HepG2 (cell line): ENCODE measurements at regions not wholly inside any gene's neighbourhood (a gene's known extent, or its start where the extent isn't known, plus 50 kb on each side); places are given as distances from the start of the nearest gene placed in this dataset.

Experiments used
- ATAC-seq: fragments of 200-7000 bp; cut with Tn5 transposase; 3 replicates; pipeline ENCODE4 v1.9.1; 2020; ENCODE audit warnings: mild to moderate bottlenecking, moderate library complexity
- BruUV-seq: library from RNA; stranded (reverse); fragments of 400-500 nt; replicated peaks from 2 replicates; lab custom pipeline; 2021; lab: Mats Ljungman, UMichigan
- CTCF ChIA-PET: fragments of 300-600 bp; formaldehyde crosslinking; extraction: SDS; loops from one replicate; lab custom pipeline; 2021; ENCODE audit warnings: low total read pairs, inconsistent platforms, low intra/inter-chr PET ratio; lab: Yijun Ruan, JAX
- POLR2A ChIA-PET: fragments of 350-600 bp; sonication (Branson Sonifier 250); formaldehyde crosslinking; loops from one replicate; lab custom pipeline; 2020; ENCODE audit warnings: antibody characterized with exemption, inconsistent platforms; lab: Yijun Ruan, JAX
- DNase-seq: peaks from one replicate; pipeline ENCODE4 v3.0.0-alpha.2; 2015; ENCODE audit warnings: low spot score
- FAIRE-seq: peaks from 3 replicates; lab custom pipeline; 2011; peaks lifted over from hg19 to GRCh38; lab: Jason Lieb, UNC
- H2AFZ ChIP-seq: one replicate; pipeline ENCODE4 v1.6.1; 2011; ENCODE audit warnings: low read length, inconsistent platforms
- H3K27ac ChIP-seq: fragments of 300-600 bp; 3 replicates; pipeline ENCODE4 v1.8.0; 2011; ENCODE audit warnings: mixed run types, mild to moderate bottlenecking, mixed read lengths, low read length, inconsistent platforms; ENCODE audit not compliant: insufficient read depth; ENCODE audit errors: extremely low read length
- H3K27me3 ChIP-seq, 2 experiments: fragments of 200-600 bp in 1 of 2; 2 replicates in 1 of 2; 3 replicates in 1 of 2; pipeline versions ENCODE4 v1.6.0 to v1.8.0; 2011; ENCODE audit warnings: low read length in 2 of 2, mild to moderate bottlenecking in 2 of 2, moderate library complexity in 2 of 2, inconsistent platforms in 1 of 2; ENCODE audit not compliant: insufficient read depth in 2 of 2, control insufficient read depth in 1 of 2
- H3K36me3 ChIP-seq, 2 experiments: fragments of 200-600 bp in 1 of 2; replicated peaks in 1 of 2; 2 replicates in 1 of 2; 3 replicates in 1 of 2; pipeline versions ENCODE4 v1.5.1 to v1.8.0; 2011; ENCODE audit warnings: low read length in 2 of 2, inconsistent platforms in 1 of 2; ENCODE audit not compliant: insufficient read depth in 2 of 2, control insufficient read depth in 1 of 2
- H3K4me1 ChIP-seq: 2 replicates; pipeline ENCODE4 v1.5.1; 2012; ENCODE audit warnings: low read length, inconsistent platforms; ENCODE audit not compliant: insufficient read depth
- H3K4me2 ChIP-seq: 2 replicates; pipeline ENCODE4 v1.6.0; 2011; ENCODE audit warnings: low read depth, low read length, inconsistent platforms
- H3K4me3 ChIP-seq, 3 experiments: fragments of 200-600 bp in 1 of 3; sonication (generic), shearing (Covaris generic) in 1 of 3; replicated peaks in 1 of 3; 2 replicates each; pipeline ENCODE4 v1.5.1; 2011 to 2016; ENCODE audit warnings: low read length in 3 of 3, inconsistent platforms in 2 of 3, low read depth in 2 of 3, mild to moderate bottlenecking in 2 of 3, control low read depth in 1 of 3, mixed read lengths in 1 of 3; ENCODE audit not compliant: insufficient read depth in 1 of 3
- H3K79me2 ChIP-seq: one replicate; pipeline ENCODE4 v1.6.1; 2011; ENCODE audit warnings: low read length, inconsistent platforms; ENCODE audit not compliant: insufficient read depth
- H3K9ac ChIP-seq: 2 replicates; pipeline ENCODE4 v1.6.0; 2011; ENCODE audit warnings: mild to moderate bottlenecking, low read depth, low read length, inconsistent platforms; ENCODE audit not compliant: insufficient read depth
- H3K9me3 ChIP-seq: 2 replicates; pipeline ENCODE4 v1.5.1; 2012; ENCODE audit warnings: mild to moderate bottlenecking, low read length
- H4K20me1 ChIP-seq: 2 replicates; pipeline ENCODE4 v1.6.0; 2011; ENCODE audit warnings: inconsistent platforms, mild to moderate bottlenecking, low read length, moderate library complexity; ENCODE audit not compliant: insufficient read depth
- CENPX ChIP-seq: sonication (generic); formaldehyde crosslinking; IDR thresholded peaks from 2 replicates; pipeline ENCODE4 v1.9.0; 2021; ENCODE audit warnings: mild to moderate bottlenecking, missing genetic modification reagents, moderate library complexity
- HES4 ChIP-seq: sonication (generic); formaldehyde crosslinking; IDR thresholded peaks from 2 replicates; pipeline ENCODE4 v1.9.0; 2021; ENCODE audit warnings: mild to moderate bottlenecking, missing genetic modification reagents, borderline replicate concordance
- HOXA9 ChIP-seq: sonication (generic); formaldehyde crosslinking; IDR thresholded peaks from 2 replicates; pipeline ENCODE4 v1.8.1; 2022; ENCODE audit warnings: missing genetic modification reagents, mild to moderate bottlenecking, moderate library complexity, borderline replicate concordance
- KLF16 ChIP-seq, 2 experiments: sonication (generic) in 1 of 2; formaldehyde crosslinking in 1 of 2; IDR thresholded peaks; 2 replicates each; pipeline versions ENCODE4 v1.6.1 to v1.8.0; 2016 to 2023; ENCODE audit warnings: missing genetic modification reagents in 2 of 2, missing compliant biosample characterization in 1 of 2
- MIER3 ChIP-seq: IDR thresholded peaks from 2 replicates; pipeline ENCODE4 v1.6.1; 2016; ENCODE audit warnings: missing compliant biosample characterization, borderline replicate concordance
- MYNN ChIP-seq: sonication (generic); formaldehyde crosslinking; IDR thresholded peaks from 2 replicates; pipeline ENCODE4 v1.4.0; 2020; ENCODE audit warnings: mild to moderate bottlenecking, low read depth, missing genetic modification reagents
- PPARG ChIP-seq: conservative IDR thresholded peaks from 2 replicates; pipeline ENCODE4 v1.6.1; 2016; ENCODE audit warnings: missing biosample characterization, missing genetic modification reagents
- RFX3 ChIP-seq: IDR thresholded peaks from 2 replicates; pipeline ENCODE4 v1.6.1; 2016; ENCODE audit warnings: missing biosample characterization, missing genetic modification reagents
- TOE1 ChIP-seq: sonication (generic); formaldehyde crosslinking; IDR thresholded peaks from 2 replicates; pipeline ENCODE4 v1.4.0; 2020; ENCODE audit warnings: mild to moderate bottlenecking, missing genetic modification reagents
- TSC22D2 ChIP-seq: sonication (generic); formaldehyde crosslinking; IDR thresholded peaks from 2 replicates; pipeline ENCODE4 v1.5.1; 2020; ENCODE audit warnings: missing genetic modification reagents, mild to moderate bottlenecking, borderline replicate concordance
- ZBTB40 ChIP-seq, 2 experiments: fragments of 450-650 bp in 1 of 2; sonication (generic) in 1 of 2; formaldehyde crosslinking in 1 of 2; IDR thresholded peaks; 2 replicates each; pipeline versions ENCODE4 v1.6.1 to v1.8.0; 2016 to 2022; ENCODE audit warnings: antibody characterized with exemption in 1 of 2, mild to moderate bottlenecking in 1 of 2, missing genetic modification reagents in 1 of 2
- ZNF280D ChIP-seq: sonication (generic); formaldehyde crosslinking; IDR thresholded peaks from 2 replicates; pipeline ENCODE4 v1.5.1; 2020; ENCODE audit warnings: mild to moderate bottlenecking, missing genetic modification reagents
- ZNF335 ChIP-seq: sonication (generic); formaldehyde crosslinking; IDR thresholded peaks from 2 replicates; pipeline ENCODE4 v1.4.0; 2020; ENCODE audit warnings: missing genetic modification reagents
- ZNF382 ChIP-seq: sonication (generic); formaldehyde crosslinking; IDR thresholded peaks from 2 replicates; pipeline ENCODE4 v1.5.0; 2020; ENCODE audit warnings: missing genetic modification reagents, mild to moderate bottlenecking, borderline replicate concordance
- WGBS: methylation state at CpG from one replicate; pipeline ENCODE4 v1.1.6; 2017; ENCODE audit warnings: low lambda C conversion rate; 5-methylcytosine and 5-hydroxymethylcytosine counted together
- in situ Hi-C: cut with HindIII; loops from 2 replicates; pipeline ENCODE4 v1.10.0; 2017; ENCODE audit warnings: low pct_unique_long_range_greater_than_20kb; ENCODE audit not compliant: extremely low pct_ligation_motif_present
- intact Hi-C: fragments of 100-400 bp; cut with micrococcal nuclease; formaldehyde crosslinking; loops from one replicate; pipeline ENCODE4 v1.10.0; 2022; ENCODE audit not compliant: unreplicated experiment

DNA sequence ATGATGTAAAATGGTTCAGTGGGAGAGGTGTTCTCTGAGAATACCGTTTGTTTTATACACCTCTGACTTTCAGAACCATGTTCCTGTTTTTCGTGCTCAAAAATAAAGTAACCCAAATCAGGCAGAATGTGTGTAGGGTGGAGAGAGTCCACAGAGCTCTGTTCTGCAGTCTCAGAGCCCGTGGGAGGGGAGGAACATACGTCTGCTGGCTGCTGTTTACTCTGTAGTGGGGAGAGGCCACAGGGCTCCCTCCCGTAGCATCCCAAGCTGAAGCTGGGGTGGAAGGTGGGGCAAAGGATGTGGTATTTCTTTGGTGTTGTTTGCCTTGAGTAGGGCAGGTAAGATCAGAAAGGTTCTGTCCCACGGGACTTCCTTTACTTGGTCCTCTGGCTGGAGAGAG lies 348.5 kb downstream of the DNAH5 start:
- Histone ChIP-seq H3K27ac (no peak overlapping the region), H3K27me3 (no peaks in the 10 kb centered on the region; a peak in 1 of 5 replicates), H2AFZ (no peak overlapping the region), H3K4me2 (no peak overlapping the region), H3K36me3 (no peaks in the 10 kb centered on the region), H3K4me1 (no peaks in the 10 kb centered on the region), H3K4me3 (no peak overlapping the region), H3K79me2 (no peaks in the 10 kb centered on the region), H3K9me3 (peaks cover 82% of the 10 kb centered on the region), H3K9ac (no peak overlapping the region), H4K20me1 (no peaks in the 10 kb centered on the region)
- no TSS peak for BruUV-seq
- in situ Hi-C loops, result no loop called here
- POLR2A ChIA-PET, result no interaction called here
- WGBS, result 0% methylated on average over 6 of the region's 6 CpGs
- no peak for DNase-seq
- intact Hi-C loops, result no loop called here
- ATAC-seq, result no peak
- FAIRE-seq, result no peak
- CTCF ChIA-PET, result no interaction called here
- no peak for TF ChIP-seq ZNF280D
- TF ChIP-seq HES4, result no peak
- TF ChIP-seq PPARG (CRISPR knock-in tag), result no peak
- TF ChIP-seq MIER3 (CRISPR knock-in tag), result no peak
- no peak for TF ChIP-seq MYNN
- no peak for TF ChIP-seq KLF16 (CRISPR knock-in tag; IDR thresholded peaks at IDR 0.05)
- TF ChIP-seq RFX3 (CRISPR knock-in tag), result no peak
- TF ChIP-seq HOXA9, result no peak
- TF ChIP-seq ZNF382 (CRISPR knock-in tag), result no peak
- no peak for TF ChIP-seq ZNF335
- no peak for TF ChIP-seq ZBTB40 (IDR thresholded peaks at IDR 0.05)
- no peak for TF ChIP-seq ZBTB40 (CRISPR knock-in tag; IDR thresholded peaks at IDR 0.05)
- no peak for TF ChIP-seq TSC22D2 (CRISPR knock-in tag)
- TF ChIP-seq CENPX, result no peak
- TF ChIP-seq TOE1 (CRISPR knock-in tag), result no peak
